Gastroesophageal sphincter (tissue), 3 donors: ENCODE measurements at regions not wholly inside any gene's neighbourhood (a gene's known extent, or its start where the extent isn't known, plus 50 kb on each side); places are given as distances from the start of the nearest gene placed in this dataset.

Source experiments
- CTCF ChIP-seq, 4 experiments: fragments of 200-600 bp in 2 of 4; fragments of 450-650 bp in 2 of 4; sonication (generic) in 1 of 4; IDR thresholded peaks; one replicate each; pipeline ENCODE4 v1.5.1; 2017 to 2019; ENCODE audit warnings: antibody characterized with exemption in 4 of 4, mild to moderate bottlenecking in 2 of 4, moderate library complexity in 2 of 4
- EP300 ChIP-seq: sonication (generic); formaldehyde crosslinking; IDR thresholded peaks from one replicate; pipeline ENCODE4 v1.6.1; 2017; ENCODE audit warnings: antibody characterized with exemption, mild to moderate bottlenecking
- POLR2A ChIP-seq, 2 donors: fragments of 450-650 bp; IDR thresholded peaks; one replicate each; pipeline ENCODE4 v1.6.1; 2017; ENCODE audit warnings: antibody characterized with exemption in 2 of 2, mild to moderate bottlenecking in 2 of 2, moderate library complexity in 1 of 2

DNA sequence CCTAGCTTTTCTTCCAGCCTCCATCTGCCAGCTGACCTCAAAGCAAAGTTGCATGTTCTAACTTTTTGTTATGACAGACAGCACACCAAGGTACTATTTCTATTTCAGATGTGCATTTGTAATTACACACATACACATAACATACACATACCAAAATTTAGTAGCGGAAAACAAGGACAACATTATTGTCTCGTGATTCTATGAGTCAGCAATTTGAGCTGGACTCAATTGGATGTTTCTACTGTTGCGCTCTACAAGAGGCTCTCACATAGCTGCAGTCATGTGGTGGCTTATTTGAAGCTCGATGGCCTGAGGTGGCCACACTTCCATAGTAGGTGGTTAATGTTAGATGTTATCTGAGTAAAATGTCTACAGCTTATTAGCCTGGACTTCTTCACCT is 1010.1 kb upstream of the B3GALT2 start:
- no peak for TF ChIP-seq POLR2A (IDR thresholded peaks at IDR 0.05)
- TF ChIP-seq EP300: no peak
- TF ChIP-seq CTCF (IDR thresholded peaks at IDR 0.05): no peak
